CD4-positive, alpha-beta memory T cell (primary cell): ENCODE measurements at regions not wholly inside any gene's neighbourhood (a gene's known extent, or its start where the extent isn't known, plus 50 kb on each side); places are given as distances from the start of the nearest gene placed in this dataset.
"Not testable (repeated sequence)": the region's sequence is repeated elsewhere in the genome, so short reads cannot be mapped to it uniquely, and the experiment has no call there.

Source experiments
- CTCF ChIA-PET: fragments of 350-600 bp; sonication (Branson Sonifier 250); formaldehyde crosslinking; loops from one replicate; lab custom pipeline; 2021; ENCODE audit warnings: inconsistent platforms; ENCODE audit not compliant: partially characterized antibody; lab: Charles Lee
- POLR2A ChIA-PET: fragments of 350-600 bp; sonication (Branson Sonifier 250); formaldehyde crosslinking; loops from one replicate; lab custom pipeline; 2021; ENCODE audit not compliant: partially characterized antibody; lab: Charles Lee
- DNase-seq, 5 donors: peaks; one replicate each; pipeline versions ENCODE4 v3.0.0 to v3.0.0-alpha.2; 2020 to 2022; ENCODE audit warnings: mixed read lengths in 1 of 5
- H3K27ac ChIP-seq: one replicate; pipeline ENCODE4 v1.7.0; 2013; ENCODE audit warnings: low read depth, low read length
- H3K27me3 ChIP-seq: 2 replicates; pipeline ENCODE4 v1.7.0; 2013; ENCODE audit warnings: mild to moderate bottlenecking, low read length, moderate library complexity; ENCODE audit not compliant: insufficient read depth
- H3K36me3 ChIP-seq: 2 replicates; pipeline ENCODE4 v1.7.0; 2013; ENCODE audit warnings: mild to moderate bottlenecking, low read length, moderate library complexity; ENCODE audit not compliant: insufficient read depth
- H3K4me1 ChIP-seq: 2 replicates; pipeline ENCODE4 v1.7.0; 2013; ENCODE audit warnings: mild to moderate bottlenecking, low read length, moderate library complexity; ENCODE audit not compliant: insufficient read depth
- H3K4me3 ChIP-seq, 2 donors: one replicate each; pipeline ENCODE4 v1.7.0; 2013; ENCODE audit warnings: low read length in 2 of 2, mild to moderate bottlenecking in 1 of 2
- H3K9me3 ChIP-seq, 2 donors: one replicate each; pipeline ENCODE4 v1.7.0; 2013; ENCODE audit warnings: low read length in 2 of 2, control low read depth in 1 of 2; ENCODE audit not compliant: control insufficient read depth in 1 of 2
- H3K27ac Mint-ChIP-seq, 7 donors: one replicate each; pipeline ENCODE4 v1.8.0; 2020 to 2021; ENCODE audit warnings: mixed read lengths in 7 of 7, mild to moderate bottlenecking in 6 of 7, inconsistent platforms in 3 of 7, moderate library complexity in 3 of 7
- H3K27me3 Mint-ChIP-seq, 2 donors: one replicate each; pipeline ENCODE4 v1.8.0; 2020 to 2021; ENCODE audit warnings: mixed read lengths in 2 of 2
- H3K36me3 Mint-ChIP-seq, 2 donors: one replicate each; pipeline ENCODE4 v1.8.0; 2020 to 2021; ENCODE audit warnings: mixed read lengths in 2 of 2, inconsistent platforms in 1 of 2, mild to moderate bottlenecking in 1 of 2
- H3K4me1 Mint-ChIP-seq, 4 donors: one replicate each; pipeline ENCODE4 v1.8.0; 2020 to 2021; ENCODE audit warnings: mixed read lengths in 4 of 4, mild to moderate bottlenecking in 1 of 4
- H3K4me3 Mint-ChIP-seq, 8 donors: one replicate each; pipeline ENCODE4 v1.8.0; 2020 to 2021; ENCODE audit warnings: mixed read lengths in 8 of 8, mild to moderate bottlenecking in 7 of 8, moderate library complexity in 6 of 8, inconsistent platforms in 3 of 8
- H3K9me3 Mint-ChIP-seq, 8 donors: one replicate each; pipeline ENCODE4 v1.8.0; 2020 to 2021; ENCODE audit warnings: mixed read lengths in 8 of 8, mild to moderate bottlenecking in 5 of 8, inconsistent platforms in 3 of 8, moderate library complexity in 1 of 8
- intact Hi-C: fragments of 100-400 bp; cut with micrococcal nuclease; formaldehyde crosslinking; loops from one replicate; pipeline ENCODE4 v1.15.1; 2023

GRCh38 chr6:19608546-19608945 lies 228.6 kb upstream of the ID4 start:
- CTCF ChIA-PET: no interaction called here
- H3K4me1 Mint-ChIP-seq: no peaks in the 10 kb centered on the region

GRCh38 chr6:19609972-19610641 lies 227.1 kb upstream of the ID4 start:
- ChIA-PET CTCF (no interaction called here), POLR2A (no interaction called here)
- no peak overlapping the region for H3K27ac Mint-ChIP-seq
- H3K9me3 ChIP-seq: no peaks in the 10 kb centered on the region
- no peaks in the 10 kb centered on the region for H3K27me3 Mint-ChIP-seq
- intact Hi-C loops: no loop called here
- peaks cover 0 to 14% (median 12%) of the 10 kb centered on the region in 8 donors for H3K9me3 Mint-ChIP-seq
- H3K36me3 Mint-ChIP-seq: peaks cover 0 to 3% of the 10 kb centered on the region in 2 donors
- H3K27me3 ChIP-seq: no peaks in the 10 kb centered on the region
- no peak overlapping the region for H3K4me3 ChIP-seq
- H3K27ac ChIP-seq: no peak overlapping the region
- H3K4me1 Mint-ChIP-seq: no peaks in the 10 kb centered on the region
- H3K36me3 ChIP-seq: no peaks in the 10 kb centered on the region
- no peak overlapping the region for H3K4me3 Mint-ChIP-seq
- H3K4me1 ChIP-seq: no peaks in the 10 kb centered on the region
- DNase-seq: no peak

More at GRCh38 chr6:19608546-19608945, 228.6 kb upstream of the ID4 start:
- no peak overlapping the region for H3K4me3 Mint-ChIP-seq
- H3K36me3 ChIP-seq: no peaks in the 10 kb centered on the region
- H3K4me3 ChIP-seq: no peak overlapping the region
- H3K4me1 ChIP-seq: no peaks in the 10 kb centered on the region
- POLR2A ChIA-PET: no interaction called here
- no peak for DNase-seq
- H3K27ac ChIP-seq: no peak overlapping the region
- no peaks in the 10 kb centered on the region for H3K9me3 ChIP-seq
- peaks cover 0 to 3% of the 10 kb centered on the region in 2 donors for H3K36me3 Mint-ChIP-seq
- intact Hi-C loops: no loop called here
- H3K27ac Mint-ChIP-seq: no peak overlapping the region
- no peaks in the 10 kb centered on the region for H3K27me3 ChIP-seq
- no peaks in the 10 kb centered on the region for H3K27me3 Mint-ChIP-seq
- H3K9me3 Mint-ChIP-seq: peaks cover 2 to 16% (median 10%) of the 10 kb centered on the region in 8 donors

- H3K4me1 ChIP-seq, intact Hi-C loops, H3K27ac ChIP-seq, DNase-seq, POLR2A ChIA-PET, CTCF ChIA-PET, H3K9me3 ChIP-seq, H3K4me3 ChIP-seq, H3K36me3 ChIP-seq, H3K27me3 Mint-ChIP-seq, H3K36me3 Mint-ChIP-seq, H3K4me1 Mint-ChIP-seq, H3K4me3 Mint-ChIP-seq, H3K27ac Mint-ChIP-seq, H3K27me3 ChIP-seq: not testable (repeated sequence)
- H3K9me3 Mint-ChIP-seq: peaks cover 0 to 29% (median 19%) of the 10 kb centered on the region in 8 donors
These were observed 224.3 kb upstream of the ID4 start for GRCh38 chr6:19612672-19613466.

GRCh38 chr6:19613678-19614077 lies 223.5 kb upstream of the ID4 start:
- Histone ChIP-seq H3K4me1 (no peaks in the 10 kb centered on the region), H3K27ac (no peak overlapping the region), H3K9me3 (no peaks in the 10 kb centered on the region), H3K4me3 (no peak overlapping the region), H3K36me3 (no peaks in the 10 kb centered on the region), H3K27me3 (no peaks in the 10 kb centered on the region)
- H3K9me3 Mint-ChIP-seq: peaks cover 3 to 29% (median 20%) of the 10 kb centered on the region in 8 donors
- ChIA-PET CTCF (no interaction called here), POLR2A (no interaction called here)
- H3K4me1 Mint-ChIP-seq: no peaks in the 10 kb centered on the region
- H3K36me3 Mint-ChIP-seq: peaks cover 0 to 3% of the 10 kb centered on the region in 2 donors
- no peak overlapping the region for H3K4me3 Mint-ChIP-seq
- DNase-seq: no peak
- H3K27me3 Mint-ChIP-seq: no peaks in the 10 kb centered on the region
- H3K27ac Mint-ChIP-seq: no peak overlapping the region
- intact Hi-C loops: no loop called here

GRCh38 chr6:19616022-19616421 lies 221.1 kb upstream of the ID4 start:
- Histone ChIP-seq H3K4me3 (no peak overlapping the region), H3K27ac (no peak overlapping the region), H3K36me3 (no peaks in the 10 kb centered on the region), H3K9me3 (no peaks in the 10 kb centered on the region), H3K27me3 (no peaks in the 10 kb centered on the region), H3K4me1 (no peaks in the 10 kb centered on the region)
- Mint-ChIP-seq H3K4me1 (no peaks in the 10 kb centered on the region), H3K36me3 (peaks cover 0 to 3% of the 10 kb centered on the region in 2 donors), H3K9me3 (peaks cover 3 to 32% (median 23%) of the 10 kb centered on the region in 8 donors), H3K27ac (no peak overlapping the region), H3K27me3 (no peaks in the 10 kb centered on the region), H3K4me3 (no peak overlapping the region)
- DNase-seq: no peak
- intact Hi-C loops: no loop called here
- ChIA-PET CTCF (interaction anchor here (0.5 kb wide), 1 partner anchor 40 kb away, joined by 3 read pairs; no protein-coding TSS in a partner anchor), POLR2A (no interaction called here)

- CTCF ChIA-PET: no interaction called here
- Mint-ChIP-seq H3K27ac (no peak overlapping the region), H3K27me3 (no peaks in the 10 kb centered on the region), H3K9me3 (peaks cover 0 to 4% (median under 1%) of the 10 kb centered on the region in 8 donors), H3K36me3 (no peaks in the 10 kb centered on the region), H3K4me3 (no peak overlapping the region), H3K4me1 (no peaks in the 10 kb centered on the region)
- POLR2A ChIA-PET: no interaction called here
- H3K4me1 ChIP-seq: no peaks in the 10 kb centered on the region
- H3K4me3 ChIP-seq: no peak overlapping the region
- no peaks in the 10 kb centered on the region for H3K27me3 ChIP-seq
- H3K27ac ChIP-seq: no peak overlapping the region
- DNase-seq: no peak
- no peaks in the 10 kb centered on the region for H3K9me3 ChIP-seq
- intact Hi-C loops: no loop called here
- no peaks in the 10 kb centered on the region for H3K36me3 ChIP-seq
These were observed 204.9 kb upstream of the ID4 start for GRCh38 chr6:19632230-19632629.

- no peaks in the 10 kb centered on the region for H3K9me3 ChIP-seq
- no peak overlapping the region for H3K4me3 Mint-ChIP-seq
- intact Hi-C loops: no loop called here
- H3K9me3 Mint-ChIP-seq: peaks cover 0 to 4% (median under 1%) of the 10 kb centered on the region in 8 donors
- no peak overlapping the region for H3K27ac Mint-ChIP-seq
- H3K4me1 Mint-ChIP-seq: no peaks in the 10 kb centered on the region
- ChIA-PET CTCF (no interaction called here), POLR2A (no interaction called here)
- H3K27ac ChIP-seq: no peak overlapping the region
- H3K36me3 Mint-ChIP-seq: no peaks in the 10 kb centered on the region
- no peaks in the 10 kb centered on the region for H3K36me3 ChIP-seq
- no peaks in the 10 kb centered on the region for H3K27me3 Mint-ChIP-seq
- no peak overlapping the region for H3K4me3 ChIP-seq
- no peak for DNase-seq
- H3K27me3 ChIP-seq: no peaks in the 10 kb centered on the region
- H3K4me1 ChIP-seq: no peaks in the 10 kb centered on the region
These were observed 204.4 kb upstream of the ID4 start for GRCh38 chr6:19632786-19633185.
